ENCODE measurements at regions not wholly inside any gene's neighbourhood (a gene's known extent, or its start where the extent isn't known, plus 50 kb on each side); places are given as distances from the start of the nearest gene placed in this dataset.

DNA sequence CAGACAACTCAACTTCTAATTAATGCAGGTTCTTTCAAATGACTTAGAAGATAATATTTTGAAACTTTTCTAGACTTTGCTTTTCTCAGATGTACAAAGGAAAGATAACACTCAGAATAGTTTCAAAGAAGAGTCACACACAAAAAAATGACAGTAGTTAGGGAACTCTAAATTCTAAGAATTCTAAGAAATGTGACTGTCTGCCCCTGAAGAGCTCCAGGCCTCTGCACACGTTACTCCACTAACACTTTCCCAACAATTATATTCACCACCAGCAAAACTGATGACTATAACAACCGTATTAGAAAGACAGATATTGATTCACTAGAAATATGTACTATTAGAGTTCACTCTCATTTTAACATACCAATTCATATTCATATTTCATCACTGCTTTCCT, 133.3 kb upstream of the SMLR1 start (continued):
- TF ChIP-seq NBN (IDR thresholded peaks at IDR 0.05; ENCODE audit: low read depth), result no peak
- TF ChIP-seq, protein P1, sequence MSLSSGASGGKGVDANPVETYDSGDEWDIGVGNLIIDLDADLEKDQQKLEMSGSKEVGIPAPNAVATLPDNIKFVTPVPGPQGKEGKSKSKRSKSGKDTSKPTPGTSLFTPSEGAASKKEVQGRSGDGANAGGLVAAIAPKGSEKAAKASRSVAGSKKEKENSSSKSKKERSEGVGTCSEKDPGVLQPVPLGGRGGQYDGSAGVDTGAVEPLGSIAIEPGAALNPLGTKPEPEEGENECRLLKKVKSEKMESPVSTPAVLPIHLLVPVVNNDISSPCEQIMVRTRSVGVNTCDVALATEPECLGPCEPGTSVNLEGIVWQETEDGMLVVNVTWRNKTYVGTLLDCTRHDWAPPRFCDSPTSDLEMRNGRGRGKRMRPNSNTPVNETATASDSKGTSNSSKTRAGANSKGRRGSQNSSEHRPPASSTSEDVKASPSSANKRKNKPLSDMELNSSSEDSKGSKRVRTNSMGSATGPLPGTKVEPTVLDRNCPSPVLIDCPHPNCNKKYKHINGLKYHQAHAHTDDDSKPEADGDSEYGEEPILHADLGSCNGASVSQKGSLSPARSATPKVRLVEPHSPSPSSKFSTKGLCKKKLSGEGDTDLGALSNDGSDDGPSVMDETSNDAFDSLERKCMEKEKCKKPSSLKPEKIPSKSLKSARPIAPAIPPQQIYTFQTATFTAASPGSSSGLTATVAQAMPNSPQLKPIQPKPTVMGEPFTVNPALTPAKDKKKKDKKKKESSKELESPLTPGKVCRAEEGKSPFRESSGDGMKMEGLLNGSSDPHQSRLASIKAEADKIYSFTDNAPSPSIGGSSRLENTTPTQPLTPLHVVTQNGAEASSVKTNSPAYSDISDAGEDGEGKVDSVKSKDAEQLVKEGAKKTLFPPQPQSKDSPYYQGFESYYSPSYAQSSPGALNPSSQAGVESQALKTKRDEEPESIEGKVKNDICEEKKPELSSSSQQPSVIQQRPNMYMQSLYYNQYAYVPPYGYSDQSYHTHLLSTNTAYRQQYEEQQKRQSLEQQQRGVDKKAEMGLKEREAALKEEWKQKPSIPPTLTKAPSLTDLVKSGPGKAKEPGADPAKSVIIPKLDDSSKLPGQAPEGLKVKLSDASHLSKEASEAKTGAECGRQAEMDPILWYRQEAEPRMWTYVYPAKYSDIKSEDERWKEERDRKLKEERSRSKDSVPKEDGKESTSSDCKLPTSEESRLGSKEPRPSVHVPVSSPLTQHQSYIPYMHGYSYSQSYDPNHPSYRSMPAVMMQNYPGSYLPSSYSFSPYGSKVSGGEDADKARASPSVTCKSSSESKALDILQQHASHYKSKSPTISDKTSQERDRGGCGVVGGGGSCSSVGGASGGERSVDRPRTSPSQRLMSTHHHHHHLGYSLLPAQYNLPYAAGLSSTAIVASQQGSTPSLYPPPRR (CRISPR knock-in tag; IDR thresholded peaks at IDR 0.05; ENCODE audit: borderline replicate concordance), result no peak

DNA sequence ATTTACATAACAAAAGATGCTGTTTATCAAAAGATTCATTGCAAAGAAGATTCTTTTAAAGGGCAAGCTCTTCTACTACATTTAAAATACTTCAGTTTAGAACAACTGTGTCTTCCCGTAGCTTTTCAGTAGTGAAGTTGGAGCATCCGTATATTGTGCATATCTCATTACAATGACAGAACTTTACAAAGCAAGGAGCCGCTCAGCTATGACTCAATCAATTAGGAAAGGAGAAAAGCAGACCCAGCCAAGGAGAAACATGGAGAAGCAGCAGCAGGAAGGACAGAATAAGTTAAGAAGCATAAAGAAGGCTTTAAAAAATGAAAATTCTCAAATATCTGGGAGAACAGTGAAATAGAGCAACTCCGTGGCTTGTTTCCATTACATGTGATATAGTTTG, 132.6 kb upstream of the SMLR1 start:
- Histone ChIP-seq H3K79me2 (ENCODE audit: control insufficient read depth, insufficient read depth, low read length) (no peaks in the 10 kb centered on the region), H3K4me3 (no peak overlapping the region), H4K20me1 (replicated peaks; ENCODE audit: control insufficient read depth, insufficient read depth, low read length) (no peaks in the 10 kb centered on the region), H3K27ac (ENCODE audit: extremely low read depth, low read depth, low read length) (no peak overlapping the region), H3K9ac (ENCODE audit: insufficient read depth in 1 of 2, low read depth in 2 of 2, low read length in 2 of 2) (no peak overlapping the region), H3K4me1 (replicated peaks in 1 of 2; ENCODE audit: control insufficient read depth in 2 of 2, insufficient read depth in 2 of 2, low read length in 2 of 2) (no peaks in the 10 kb centered on the region), H3K4me2 (ENCODE audit: insufficient read depth, low read length) (no peak overlapping the region), H3K9me3 (replicated peaks; ENCODE audit: control insufficient read depth, insufficient read depth, low read depth, low read length) (no peaks in the 10 kb centered on the region), H3K36me3 (ENCODE audit: control insufficient read depth, insufficient read depth, low read length) (no peaks in the 10 kb centered on the region), H3K9me1 (ENCODE audit: control insufficient read depth, insufficient read depth, low read length) (no peaks in the 10 kb centered on the region), H2AFZ (ENCODE audit: low read depth, low read length) (no peak overlapping the region), H3K27me3 (ENCODE audit: control insufficient read depth in 2 of 2, insufficient read depth in 2 of 2, low read length in 2 of 2) (no peaks in the 10 kb centered on the region)
- DNase-seq (ENCODE audit: extremely low read depth in 1 of 4, low spot score in 3 of 4) (no peak), ATAC-seq (no peak), FAIRE-seq (no peak)
- no peak for TF ChIP-seq ZNF764 (CRISPR knock-in tag; IDR thresholded peaks at IDR 0.05; ENCODE audit: low read depth)
- WGBS (ENCODE audit: insufficient coverage, low coverage, missing lambda C conversion rate), result 0% methylated on average over 4 of the region's 4 CpGs
- no TSS peak for BruUV-seq (replicated peaks)
- ChIA-PET POLR2A (no interaction called here), CTCF (ENCODE audit: low intra/inter-chr PET ratio) (no interaction called here)
- intact Hi-C loops (cut with micrococcal nuclease), result no loop called here
- in situ Hi-C loops (cut with MboI), result no loop called here
